Osteoblast (primary cell): ENCODE measurements at regions not wholly inside any gene's neighbourhood (a gene's known extent, or its start where the extent isn't known, plus 50 kb on each side); places are given as distances from the start of the nearest gene placed in this dataset.
"Not testable (repeated sequence)": the region's sequence is repeated elsewhere in the genome, so short reads cannot be mapped to it uniquely, and the experiment has no call there.

Experiments used
- DNase-seq: peaks from one replicate; pipeline ENCODE4 v3.0.0; 2011; ENCODE audit warnings: low spot score, mixed read lengths; ENCODE audit not compliant: insufficient read length; ENCODE audit errors: missing footprints
- H2AFZ ChIP-seq: 2 replicates; pipeline ENCODE4 v1.6.0; 2011; ENCODE audit warnings: mild to moderate bottlenecking, low read length
- H3K27ac ChIP-seq: 2 replicates; pipeline ENCODE4 v1.5.1; 2011; ENCODE audit warnings: mild to moderate bottlenecking, low read depth, low read length, moderate library complexity
- H3K27me3 ChIP-seq: 2 replicates; pipeline ENCODE4 v1.6.0; 2012; ENCODE audit warnings: mild to moderate bottlenecking, control low read depth, inconsistent platforms, low read length, moderate library complexity; ENCODE audit not compliant: insufficient read depth
- H3K36me3 ChIP-seq: 2 replicates; pipeline ENCODE4 v1.5.1; 2011; ENCODE audit warnings: mild to moderate bottlenecking, low read length, control low read depth, moderate library complexity; ENCODE audit not compliant: insufficient read depth
- H3K4me1 ChIP-seq: 2 replicates; pipeline ENCODE4 v1.5.1; 2011; ENCODE audit warnings: mild to moderate bottlenecking, low read length, control low read depth, moderate library complexity; ENCODE audit not compliant: insufficient read depth
- H3K4me2 ChIP-seq: 2 replicates; pipeline ENCODE4 v1.6.0; 2011; ENCODE audit warnings: mild to moderate bottlenecking, low read length; ENCODE audit not compliant: insufficient read depth
- H3K4me3 ChIP-seq: fragments of 200-600 bp; sonication (generic); 3 replicates; pipeline ENCODE4 v1.5.1; 2012; ENCODE audit warnings: mild to moderate bottlenecking, low read length, inconsistent platforms; ENCODE audit not compliant: insufficient read depth
- H3K79me2 ChIP-seq: 2 replicates; pipeline ENCODE4 v1.6.0; 2012; ENCODE audit warnings: mild to moderate bottlenecking, low read length, control low read depth, inconsistent platforms; ENCODE audit not compliant: insufficient read depth
- H3K9me3 ChIP-seq: 2 replicates; pipeline ENCODE4 v1.5.1; 2011; ENCODE audit warnings: low read depth, low read length, control low read depth
- H4K20me1 ChIP-seq: 2 replicates; pipeline ENCODE4 v1.6.0; 2012; ENCODE audit warnings: mild to moderate bottlenecking, low read length, control low read depth; ENCODE audit not compliant: insufficient read depth
- CTCF ChIP-seq: IDR thresholded peaks from 2 replicates; pipeline ENCODE4 v1.5.1; 2011; ENCODE audit warnings: mild to moderate bottlenecking, low read depth, low read length, moderate library complexity; ENCODE audit errors: extremely low read depth

- Histone ChIP-seq H3K9me3 (no peaks in the 10 kb centered on the region), H3K27me3 (no peaks in the 10 kb centered on the region), H3K79me2 (no peaks in the 10 kb centered on the region), H2AFZ (no peak overlapping the region), H3K4me1 (no peaks in the 10 kb centered on the region), H3K36me3 (no peaks in the 10 kb centered on the region), H3K4me3 (no peak overlapping the region), H3K27ac (no peak overlapping the region), H4K20me1 (no peaks in the 10 kb centered on the region), H3K4me2 (no peak overlapping the region)
- no peak for TF ChIP-seq CTCF
- DNase-seq: no peak
These were observed 98.1 kb downstream of the TPRA1 start for GRCh38 chr3:127492426-127492825.

GRCh38 chr3:127491909-127492308 is 98.6 kb downstream of the TPRA1 start:
- Histone ChIP-seq H3K4me1 (no peaks in the 10 kb centered on the region), H3K27me3 (no peaks in the 10 kb centered on the region), H3K36me3 (no peaks in the 10 kb centered on the region), H3K27ac (no peak overlapping the region), H3K9me3 (no peaks in the 10 kb centered on the region), H3K4me2 (no peak overlapping the region), H4K20me1 (no peaks in the 10 kb centered on the region), H2AFZ (no peak overlapping the region), H3K4me3 (no peak overlapping the region), H3K79me2 (no peaks in the 10 kb centered on the region)
- no peak for TF ChIP-seq CTCF
- no peak for DNase-seq

- H3K4me2 ChIP-seq: no peak overlapping the region
- DNase-seq: no peak
- no peak overlapping the region for H2AFZ ChIP-seq
- no peaks in the 10 kb centered on the region for H3K36me3 ChIP-seq
- H4K20me1 ChIP-seq: no peaks in the 10 kb centered on the region
- peaks cover under 1% of the 10 kb centered on the region for H3K27me3 ChIP-seq
- no peaks in the 10 kb centered on the region for H3K4me1 ChIP-seq
- no peak overlapping the region for H3K4me3 ChIP-seq
- H3K27ac ChIP-seq: no peak overlapping the region
- H3K9me3 ChIP-seq: no peaks in the 10 kb centered on the region
- no peaks in the 10 kb centered on the region for H3K79me2 ChIP-seq
- TF ChIP-seq CTCF: no peak
These were observed 99.2 kb downstream of the TPRA1 start for GRCh38 chr3:127491323-127491722.

- not testable (repeated sequence) for H3K4me2 ChIP-seq, H3K9me3 ChIP-seq, H3K4me1 ChIP-seq, H3K79me2 ChIP-seq, H3K27me3 ChIP-seq, H3K36me3 ChIP-seq, DNase-seq, H4K20me1 ChIP-seq, H3K27ac ChIP-seq, H2AFZ ChIP-seq, H3K4me3 ChIP-seq
These were observed 99.6 kb downstream of the TPRA1 start for GRCh38 chr3:127491024-127491305.
